DMS53 treated with DMSO at 0.1 percent for 48 hours (cell line): ENCODE measurements at regions not wholly inside any gene's neighbourhood (a gene's known extent, or its start where the extent isn't known, plus 50 kb on each side); places are given as distances from the start of the nearest gene placed in this dataset.

Experiments
- DNase-seq: peaks from one replicate; lab custom pipeline; 2025; ENCODE audit not compliant: unreplicated experiment; lab: John Stamatoyannopoulos, UW

DNA sequence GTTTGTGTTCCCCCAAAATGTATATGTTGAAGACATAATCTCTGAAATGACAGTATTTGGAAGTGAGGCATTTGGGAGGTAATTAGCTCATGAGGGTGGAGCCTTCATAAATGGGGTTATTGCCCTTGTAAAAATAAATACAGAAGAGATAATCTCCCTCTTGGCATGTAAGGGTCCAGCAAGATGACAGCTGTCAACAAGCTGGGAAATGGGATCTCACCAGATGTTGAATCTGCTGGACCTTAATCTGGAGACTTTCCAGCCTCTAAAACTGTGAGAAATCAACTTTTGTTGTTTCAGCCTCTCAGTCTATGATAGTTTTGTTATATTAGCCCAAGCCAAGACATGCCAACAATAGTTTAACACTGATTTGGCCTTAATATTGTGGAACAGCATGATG lies 438.2 kb upstream of the PCDH7 start:
- DNase-seq, result no peak

GRCh38 chr4:30283336-30283735 lies 436.8 kb upstream of the PCDH7 start:
- DNase-seq, result no peak

GRCh38 chr4:30294295-30294694 lies 425.9 kb upstream of the PCDH7 start:
- no peak for DNase-seq

DNA sequence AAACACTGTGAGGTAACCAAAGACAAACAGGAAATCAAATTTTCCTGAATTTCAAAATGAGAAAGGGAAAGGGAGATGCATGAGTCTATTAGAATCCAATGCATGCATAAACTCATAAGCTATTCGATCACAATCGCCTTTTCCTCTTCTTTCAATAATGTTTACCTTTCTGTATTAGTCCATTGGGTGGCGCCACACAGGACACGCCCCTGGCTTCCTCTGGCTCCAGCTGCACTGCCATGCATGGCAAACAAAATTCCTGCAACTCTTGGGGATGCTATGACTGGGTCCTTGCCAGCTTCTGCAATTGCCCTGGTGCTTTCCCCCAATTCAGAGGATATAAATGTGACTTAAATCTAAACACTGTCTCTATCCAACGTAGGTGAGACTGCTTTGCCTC lies 424.5 kb upstream of the PCDH7 start:
- DNase-seq, result no peak

DNA sequence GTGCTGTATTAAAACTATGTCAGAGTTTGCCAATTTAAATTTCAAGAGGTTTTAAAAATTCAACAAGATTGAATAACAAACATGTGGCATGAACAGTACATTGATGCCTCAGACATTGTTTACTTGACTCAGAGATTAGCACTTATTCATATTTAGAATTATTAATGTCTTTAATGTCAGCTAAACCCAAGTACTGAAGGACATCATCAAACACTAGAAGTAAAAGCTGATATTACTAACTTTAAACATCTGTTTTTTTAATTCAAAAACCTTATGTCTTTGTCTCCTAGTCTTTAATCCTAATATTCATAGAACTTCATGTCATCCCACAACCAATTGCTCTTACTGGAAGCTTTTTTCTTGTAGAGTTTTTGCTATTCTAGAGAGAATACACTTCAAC lies 406.2 kb upstream of the PCDH7 start:
- no peak for DNase-seq

- no peak for DNase-seq
These were observed 389.1 kb upstream of the PCDH7 start for GRCh38 chr4:30330894-30331652.

DNA sequence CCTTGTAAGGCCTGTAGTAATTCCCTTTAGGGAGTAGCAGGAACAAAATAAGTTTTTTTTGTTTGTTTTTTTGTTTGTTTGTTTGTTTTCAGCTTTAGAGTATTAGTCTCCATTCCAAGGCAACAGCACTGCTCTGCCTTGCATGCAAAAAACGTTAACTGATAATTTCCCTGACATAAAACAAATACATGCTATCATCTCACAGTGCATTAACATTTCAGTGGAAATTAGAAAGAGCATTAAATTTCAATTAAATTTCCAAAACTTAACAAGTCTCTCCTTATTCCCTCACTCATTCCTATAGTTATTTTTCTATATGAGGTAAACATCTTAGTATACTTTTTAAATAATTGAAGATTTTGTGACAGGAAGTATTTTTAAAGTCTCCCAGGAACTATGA lies 378.4 kb upstream of the PCDH7 start:
- DNase-seq, result no peak

GRCh38 chr4:30350288-30350687 lies 369.9 kb upstream of the PCDH7 start:
- DNase-seq, result no peak

- DNase-seq, result no peak
These were observed 365.6 kb upstream of the PCDH7 start for GRCh38 chr4:30354605-30355004.

DNA sequence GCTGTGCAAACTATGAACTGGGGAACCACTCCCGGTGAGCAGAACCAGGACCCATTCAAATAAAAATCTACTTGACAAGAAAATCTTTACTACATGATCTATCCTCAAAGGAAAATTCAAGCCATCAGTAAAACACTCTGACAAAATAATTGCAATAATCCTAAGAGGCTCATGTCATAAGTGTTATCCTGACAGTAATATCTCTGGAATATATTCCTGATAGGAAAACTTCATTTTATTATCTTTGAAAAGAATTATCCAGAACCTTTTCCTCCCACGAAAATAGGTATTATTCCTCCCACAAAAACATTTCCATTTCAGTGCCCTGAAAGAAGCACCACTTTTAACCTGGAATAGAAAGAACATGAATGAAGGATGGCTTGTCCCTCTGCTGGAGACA lies 357.7 kb upstream of the PCDH7 start:
- DNase-seq, result no peak

DNA sequence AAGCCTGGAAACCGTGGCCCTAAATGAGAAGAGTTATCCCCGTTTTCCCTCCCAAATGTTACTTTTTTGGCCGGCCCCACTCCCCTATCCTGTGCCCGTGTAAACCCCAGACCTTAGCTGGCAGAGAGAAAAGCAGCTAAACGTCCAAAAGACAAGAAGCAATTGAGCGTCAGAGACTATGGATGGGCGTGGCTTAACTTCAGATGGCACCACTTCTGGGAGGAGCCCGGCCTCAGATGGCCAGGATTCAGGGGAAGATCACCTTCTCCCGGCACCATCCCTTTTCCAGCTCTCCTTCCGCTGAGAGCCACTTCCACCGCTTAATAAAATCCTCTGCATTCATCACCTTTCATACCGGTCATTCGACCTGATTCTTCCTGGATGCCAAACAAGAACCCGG lies 350.1 kb upstream of the PCDH7 start:
- DNase-seq, result no peak

DNA sequence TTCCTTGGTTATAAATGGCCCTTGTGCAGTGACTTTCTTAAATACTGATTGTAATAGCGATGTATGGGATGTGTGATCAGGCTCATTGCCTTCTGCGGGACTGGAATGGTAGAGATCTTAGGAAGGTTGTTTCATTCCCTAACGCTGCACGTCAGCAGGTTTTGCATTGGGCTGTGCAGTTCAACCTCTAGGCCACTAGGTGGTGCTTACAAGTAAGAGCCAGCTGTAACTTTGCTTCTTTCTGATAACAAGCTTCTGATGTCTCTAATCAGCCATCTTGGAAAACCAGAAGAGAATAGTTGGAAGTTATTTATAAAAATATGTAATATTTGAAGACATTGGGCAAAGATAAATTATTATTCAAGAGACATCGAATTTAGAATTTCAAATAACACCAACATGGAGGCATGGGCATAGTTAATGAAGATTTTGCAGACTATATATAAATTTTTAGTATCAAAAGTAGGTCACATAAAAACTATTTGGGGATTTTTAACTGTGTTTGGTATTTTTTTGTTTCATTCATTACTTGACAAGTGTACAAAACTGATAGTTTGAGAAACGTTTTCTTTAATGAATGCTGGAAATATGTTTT lies 339.7 kb upstream of the PCDH7 start:
- DNase-seq, result peak; percentile 83

GRCh38 chr4:30385650-30386049 lies 334.5 kb upstream of the PCDH7 start:
- peak; percentile 92 for DNase-seq

GRCh38 chr4:30386266-30386895 lies 333.8 kb upstream of the PCDH7 start:
- peak; percentile 44 for DNase-seq

DNA sequence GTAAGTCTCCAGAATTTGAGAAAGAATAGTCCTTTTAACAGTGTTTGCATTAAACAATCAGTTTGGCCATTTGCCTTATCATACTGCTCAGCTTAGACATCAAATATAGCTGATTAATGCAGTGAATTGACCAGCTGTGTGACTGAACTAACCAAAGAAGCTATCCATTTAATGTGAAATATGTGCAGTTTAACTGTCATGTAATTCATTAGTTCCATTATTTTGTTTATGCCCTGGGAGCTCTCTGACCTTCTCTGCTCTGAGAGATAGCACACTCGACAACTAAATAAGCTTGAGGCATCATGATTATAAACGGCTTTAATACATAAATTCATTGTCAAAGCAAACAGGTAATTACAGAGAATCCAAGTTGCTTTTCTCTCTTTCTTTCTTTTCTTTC lies 324.3 kb upstream of the PCDH7 start:
- DNase-seq, result no peak

- peak; percentile 46 for DNase-seq
These were observed 323.2 kb upstream of the PCDH7 start for GRCh38 chr4:30396772-30397475.

GRCh38 chr4:30399476-30399875 lies 320.7 kb upstream of the PCDH7 start:
- DNase-seq, result no peak

- DNase-seq, result no peak
These were observed 317.9 kb upstream of the PCDH7 start for GRCh38 chr4:30402276-30402675.

DNA sequence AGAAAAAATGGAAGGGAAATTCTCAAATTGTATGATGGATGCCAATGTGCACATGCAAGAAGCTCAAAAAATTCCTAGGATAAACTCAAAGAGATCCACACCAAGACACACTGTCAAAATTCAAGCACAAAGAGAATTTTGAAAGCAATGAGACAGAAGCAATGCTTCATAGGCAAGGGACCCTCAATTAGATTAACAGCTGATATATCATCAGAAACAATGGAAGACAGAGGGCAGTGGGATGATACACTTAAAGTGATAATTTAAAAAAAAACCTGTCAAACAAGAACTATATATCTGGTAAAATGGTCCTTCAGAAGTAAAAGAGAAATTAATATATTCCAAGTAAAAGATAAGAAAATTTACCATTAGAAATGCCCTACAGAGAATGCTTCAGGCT lies 306.3 kb upstream of the PCDH7 start:
- DNase-seq, result no peak

GRCh38 chr4:30416547-30416946 lies 303.6 kb upstream of the PCDH7 start:
- DNase-seq, result no peak

- no peak for DNase-seq
These were observed 292.2 kb upstream of the PCDH7 start for GRCh38 chr4:30427932-30428331.
